ENCODE measurements at regions not wholly inside any gene's neighbourhood (a gene's known extent, or its start where the extent isn't known, plus 50 kb on each side); places are given as distances from the start of the nearest gene placed in this dataset.

- no peak for TF ChIP-seq EZH2 (IDR thresholded peaks at IDR 0.05; ENCODE audit: low read length)
- TF ChIP-seq, protein P1, sequence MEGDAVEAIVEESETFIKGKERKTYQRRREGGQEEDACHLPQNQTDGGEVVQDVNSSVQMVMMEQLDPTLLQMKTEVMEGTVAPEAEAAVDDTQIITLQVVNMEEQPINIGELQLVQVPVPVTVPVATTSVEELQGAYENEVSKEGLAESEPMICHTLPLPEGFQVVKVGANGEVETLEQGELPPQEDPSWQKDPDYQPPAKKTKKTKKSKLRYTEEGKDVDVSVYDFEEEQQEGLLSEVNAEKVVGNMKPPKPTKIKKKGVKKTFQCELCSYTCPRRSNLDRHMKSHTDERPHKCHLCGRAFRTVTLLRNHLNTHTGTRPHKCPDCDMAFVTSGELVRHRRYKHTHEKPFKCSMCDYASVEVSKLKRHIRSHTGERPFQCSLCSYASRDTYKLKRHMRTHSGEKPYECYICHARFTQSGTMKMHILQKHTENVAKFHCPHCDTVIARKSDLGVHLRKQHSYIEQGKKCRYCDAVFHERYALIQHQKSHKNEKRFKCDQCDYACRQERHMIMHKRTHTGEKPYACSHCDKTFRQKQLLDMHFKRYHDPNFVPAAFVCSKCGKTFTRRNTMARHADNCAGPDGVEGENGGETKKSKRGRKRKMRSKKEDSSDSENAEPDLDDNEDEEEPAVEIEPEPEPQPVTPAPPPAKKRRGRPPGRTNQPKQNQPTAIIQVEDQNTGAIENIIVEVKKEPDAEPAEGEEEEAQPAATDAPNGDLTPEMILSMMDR (optimal IDR thresholded peaks at IDR 0.05 in 1 of 3, IDR thresholded peaks at IDR 0.05 in 1 of 3, conservative IDR thresholded peaks at IDR 0.05 in 1 of 3; ENCODE audit: extremely low read depth in 1 of 3, insufficient read depth in 2 of 3, low read length in 3 of 3), result no peak
Observed at GRCh38 chr1:59008599-59009347, 224.9 kb upstream of the JUN start.
